ENCODE measurements at regions not wholly inside any gene's neighbourhood (a gene's known extent, or its start where the extent isn't known, plus 50 kb on each side); places are given as distances from the start of the nearest gene placed in this dataset.
"Not testable (repeated sequence)": the region's sequence is repeated elsewhere in the genome, so short reads cannot be mapped to it uniquely, and the experiment has no call there.

DNA sequence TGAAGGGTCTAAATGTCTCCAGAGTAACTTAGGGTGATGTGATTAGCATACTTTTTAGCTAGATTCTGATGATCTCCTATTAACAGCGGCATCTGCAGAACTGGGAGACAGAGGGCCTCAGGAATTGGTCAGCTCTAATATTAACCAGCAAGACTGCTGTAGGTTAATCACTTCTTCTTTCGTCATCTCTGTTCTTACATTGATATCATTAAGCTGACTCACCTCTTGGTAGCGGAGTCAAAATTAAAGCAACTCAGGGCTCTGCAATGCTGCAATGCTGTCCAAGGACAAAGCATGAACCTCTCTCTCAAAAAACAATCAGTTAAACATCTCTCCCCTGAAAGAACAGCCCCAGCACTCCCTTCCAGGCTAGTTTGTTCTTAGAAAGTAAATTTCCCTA, 57.5 kb upstream of the TRA2B start:
- peak; percentile 60 for DNase-seq (ENCODE audit: low read depth)

DNA sequence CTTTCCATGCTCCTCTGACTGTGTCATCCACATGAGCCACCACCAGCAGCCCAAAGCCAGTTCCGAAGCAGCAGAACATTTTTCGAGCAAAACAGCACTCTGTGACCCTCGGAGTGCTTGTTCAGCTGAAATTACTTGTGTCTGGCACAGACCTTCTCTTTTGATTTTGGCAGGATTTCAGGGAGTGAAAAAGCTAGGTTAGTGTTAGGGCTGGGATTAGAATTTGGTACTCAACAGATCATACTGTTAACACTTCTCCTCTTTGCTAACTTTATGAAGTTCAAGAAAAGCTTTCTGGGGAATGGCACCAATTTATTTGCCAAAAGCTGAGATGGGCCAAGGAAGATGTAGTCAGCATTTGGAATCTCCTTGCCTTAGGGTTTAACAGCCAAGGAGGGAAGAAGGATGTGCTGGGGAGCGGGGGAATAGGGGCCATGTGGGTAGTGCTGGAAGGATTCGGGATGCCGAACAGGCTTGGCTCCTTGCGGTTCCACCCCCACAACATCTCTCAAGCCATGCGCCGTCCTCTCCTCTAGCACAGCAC, 55.1 kb upstream of the TRA2B start:
- no peak for DNase-seq (ENCODE audit: low read depth)

DNA sequence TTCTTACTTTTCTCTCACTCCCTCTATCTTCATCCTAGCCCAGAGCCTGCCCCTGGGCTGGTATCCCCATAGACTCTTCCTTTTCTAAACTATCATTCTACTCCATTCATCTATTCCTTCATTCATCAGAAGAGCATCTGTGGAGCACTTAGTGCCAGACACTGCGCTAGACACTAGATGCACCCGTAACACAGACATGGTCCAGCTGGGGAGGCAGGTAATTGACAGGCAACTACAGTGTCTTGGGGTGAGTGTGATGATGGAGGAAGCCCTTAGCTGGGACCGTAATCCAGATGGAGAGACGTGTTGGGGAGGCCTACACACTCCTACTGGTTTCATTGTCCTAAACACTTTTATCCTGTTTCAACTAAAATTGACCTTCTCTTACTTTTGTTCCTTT, 53.2 kb upstream of the TRA2B start:
- DNase-seq (ENCODE audit: low read depth): not testable (repeated sequence)

DNA sequence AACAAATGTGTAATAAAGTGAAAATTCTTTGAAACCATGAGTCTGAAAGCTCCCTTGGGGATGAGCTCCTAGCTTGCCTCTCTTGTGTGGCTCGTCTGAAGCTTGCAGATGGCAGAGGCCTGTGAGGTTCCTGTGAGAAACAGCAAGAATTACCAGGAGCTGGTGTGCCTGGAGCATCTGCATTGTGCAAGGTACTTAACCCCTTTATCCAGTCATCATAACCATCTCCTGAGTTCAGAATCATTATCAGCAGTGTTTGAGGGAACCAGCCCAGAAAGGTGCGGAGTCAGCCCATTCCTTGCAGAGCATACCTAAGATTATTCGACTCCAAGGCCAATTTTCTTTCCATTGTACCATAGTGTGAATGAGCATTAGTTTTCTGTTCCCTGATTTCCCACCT, 51.7 kb upstream of the TRA2B start:
- no peak for DNase-seq (ENCODE audit: low read depth)

DNA sequence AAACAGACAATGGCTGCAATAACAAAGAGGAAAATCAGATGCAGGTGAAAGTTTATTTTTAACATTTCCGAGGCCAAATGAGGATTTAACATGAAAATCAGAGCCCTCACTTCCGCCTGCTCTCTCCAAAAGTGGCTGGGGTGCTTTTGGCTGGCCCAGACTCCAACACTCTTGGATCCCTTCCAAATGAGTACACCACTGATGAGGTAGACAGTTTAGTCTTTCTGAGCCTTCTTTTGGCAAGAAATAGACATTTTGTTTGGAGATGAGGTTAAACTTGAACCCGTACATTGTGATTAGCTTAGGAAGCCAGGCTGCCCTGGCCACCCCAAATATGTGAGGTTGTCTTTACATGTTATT, 51.0 kb upstream of the TRA2B start:
- no peak for DNase-seq (ENCODE audit: low read depth)

DNA sequence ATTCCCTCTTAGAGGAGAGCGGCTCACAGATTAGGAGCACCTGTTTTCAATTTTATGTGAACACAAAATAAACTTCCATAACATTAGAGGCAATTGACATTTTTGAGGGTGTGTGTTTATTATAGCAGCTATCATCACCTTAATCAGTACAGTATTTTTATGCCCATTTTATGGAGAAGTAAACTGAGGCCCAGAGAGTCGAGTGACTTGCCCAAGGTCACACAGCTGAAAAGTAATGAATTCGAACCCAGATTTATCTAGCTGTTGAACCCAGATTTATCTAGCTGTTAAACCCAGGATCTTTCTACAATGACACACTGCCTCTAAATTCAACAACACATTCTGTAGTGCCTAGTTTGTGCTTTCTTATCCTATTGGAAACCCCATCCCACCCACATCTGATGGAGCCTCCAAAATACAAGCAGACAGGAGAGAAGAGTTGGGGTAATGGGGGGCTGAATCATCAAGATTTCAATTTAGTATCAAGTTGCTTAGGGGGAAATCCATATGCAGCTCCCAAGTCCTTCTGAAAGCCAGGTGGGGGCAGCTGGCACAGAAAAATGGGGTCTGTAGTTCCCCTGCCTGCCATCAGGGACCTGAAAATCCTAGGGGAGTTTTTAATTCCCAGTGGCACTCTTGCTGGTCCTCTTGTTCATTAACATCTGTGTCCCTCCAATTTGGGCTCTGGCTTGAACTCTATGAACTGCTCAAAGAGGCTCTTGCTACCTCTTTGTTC, 50.4 kb upstream of the TRA2B start:
- peak; percentile 20 for DNase-seq (ENCODE audit: low read depth)

All from HT1080 (cell line).